ENCODE measurements at regions not wholly inside any gene's neighbourhood (a gene's known extent, or its start where the extent isn't known, plus 50 kb on each side); places are given as distances from the start of the nearest gene placed in this dataset.

GRCh38 chr11:106379265-106379664, 301.8 kb downstream of the AASDHPPT start:
- no peaks in the 10 kb centered on the region for H3K4me1 ChIP-seq (ENCODE audit: control insufficient read depth, extremely low read depth, insufficient read depth, low read length)
- ChIA-PET POLR2A (no interaction called here), CTCF (no interaction called here)
- no peaks in the 10 kb centered on the region for H3K27me3 ChIP-seq (ENCODE audit: control insufficient read depth in 2 of 2, insufficient read depth in 2 of 2, low read length in 2 of 2)
- TF ChIP-seq JUN (IDR thresholded peaks at IDR 0.05; ENCODE audit: borderline replicate concordance, insufficient read depth, insufficient read length, low read depth) (no peak), POLR2A (IDR thresholded peaks at IDR 0.05; ENCODE audit: low read depth, low read length) (no peak), MYC (IDR thresholded peaks at IDR 0.05; ENCODE audit: low read depth, low read length) (no peak)
- H3K9ac ChIP-seq (replicated peaks; ENCODE audit: extremely low read depth, insufficient read depth, low read length) = no peak overlapping the region
- FAIRE-seq = no peak
- no peaks in the 10 kb centered on the region for H3K79me2 ChIP-seq (ENCODE audit: control insufficient read depth, insufficient read depth, low read length)
- no peak overlapping the region for H3K4me3 ChIP-seq (replicated peaks in 1 of 3; ENCODE audit: insufficient read depth in 1 of 3, low read depth in 1 of 3, low read length in 3 of 3)
- intact Hi-C loops (cut with micrococcal nuclease) = no loop called here
- no peaks in the 10 kb centered on the region for H3K9me3 ChIP-seq (replicated peaks; ENCODE audit: control insufficient read depth, insufficient read depth, low read length)
- H4K20me1 ChIP-seq (replicated peaks; ENCODE audit: control insufficient read depth, extremely low read depth, insufficient read depth, low read length) = no peaks in the 10 kb centered on the region
- H3K36me3 ChIP-seq (ENCODE audit: control insufficient read depth in 2 of 2, extremely low read depth in 1 of 2, insufficient read depth in 2 of 2, low read length in 2 of 2) = no peaks in the 10 kb centered on the region
- H3K9me1 ChIP-seq (replicated peaks; ENCODE audit: control insufficient read depth, extremely low read depth, insufficient read depth, low read length) = no peaks in the 10 kb centered on the region
- no peak overlapping the region for H3K4me2 ChIP-seq (ENCODE audit: insufficient read depth, low read length)
- no peak overlapping the region for H2AFZ ChIP-seq (ENCODE audit: low read depth, low read length)
- no peak for DNase-seq (ENCODE audit: low read depth, low spot score)
- BruUV-seq (replicated peaks) = no TSS peak
- no peak overlapping the region for H3K27ac ChIP-seq (ENCODE audit: insufficient read depth, low read depth, low read length)
- dilution Hi-C loops (cut with MboI; ENCODE audit: extremely low pct_ligation_motif_present, low sequenced_read_pairs) = no loop called here

- Histone ChIP-seq H3K36me3 (ENCODE audit: control insufficient read depth in 2 of 2, extremely low read depth in 1 of 2, insufficient read depth in 2 of 2, low read length in 2 of 2) (no peaks in the 10 kb centered on the region), H3K9ac (replicated peaks; ENCODE audit: extremely low read depth, insufficient read depth, low read length) (no peak overlapping the region), H3K9me1 (replicated peaks; ENCODE audit: control insufficient read depth, extremely low read depth, insufficient read depth, low read length) (no peaks in the 10 kb centered on the region), H3K27ac (ENCODE audit: insufficient read depth, low read depth, low read length) (no peak overlapping the region), H3K27me3 (ENCODE audit: control insufficient read depth in 2 of 2, insufficient read depth in 2 of 2, low read length in 2 of 2) (no peaks in the 10 kb centered on the region), H3K9me3 (replicated peaks; ENCODE audit: control insufficient read depth, insufficient read depth, low read length) (no peaks in the 10 kb centered on the region), H3K4me2 (ENCODE audit: insufficient read depth, low read length) (no peak overlapping the region), H3K4me3 (replicated peaks in 1 of 3; ENCODE audit: insufficient read depth in 1 of 3, low read depth in 1 of 3, low read length in 3 of 3) (no peak overlapping the region), H3K4me1 (ENCODE audit: control insufficient read depth, extremely low read depth, insufficient read depth, low read length) (no peaks in the 10 kb centered on the region), H2AFZ (ENCODE audit: low read depth, low read length) (no peak overlapping the region), H3K79me2 (ENCODE audit: control insufficient read depth, insufficient read depth, low read length) (no peaks in the 10 kb centered on the region), H4K20me1 (replicated peaks; ENCODE audit: control insufficient read depth, extremely low read depth, insufficient read depth, low read length) (no peaks in the 10 kb centered on the region)
- POLR2A ChIA-PET = no interaction called here
- FAIRE-seq (no peak), DNase-seq (ENCODE audit: low read depth, low spot score) (no peak)
- CTCF ChIA-PET = no interaction called here
- intact Hi-C loops (cut with micrococcal nuclease) = no loop called here
- TF ChIP-seq POLR2AphosphoS5 (IDR thresholded peaks at IDR 0.05; ENCODE audit: insufficient read depth, low read depth, low read length) (no peak), CTCF (IDR thresholded peaks at IDR 0.05; ENCODE audit: extremely low read depth in 1 of 2, insufficient read depth in 1 of 2, low read depth in 1 of 2, low read length in 2 of 2) (no peak), EZH2 (IDR thresholded peaks at IDR 0.05; ENCODE audit: borderline replicate concordance, low read depth, low read length, severe bottlenecking) (no peak), JUN (IDR thresholded peaks at IDR 0.05; ENCODE audit: borderline replicate concordance, insufficient read depth, insufficient read length, low read depth) (no peak), POLR2A (IDR thresholded peaks at IDR 0.05; ENCODE audit: low read depth, low read length) (no peak), GATA2 (IDR thresholded peaks at IDR 0.05; ENCODE audit: insufficient read depth, insufficient read length, low read depth, low read length) (no peak), MAX (IDR thresholded peaks at IDR 0.05; ENCODE audit: insufficient read depth, insufficient read length) (no peak), MYC (IDR thresholded peaks at IDR 0.05; ENCODE audit: low read depth, low read length) (no peak)
- BruUV-seq (replicated peaks) = no TSS peak
- dilution Hi-C loops (cut with MboI; ENCODE audit: extremely low pct_ligation_motif_present, low sequenced_read_pairs) = no loop called here
These were observed 302.2 kb downstream of the AASDHPPT start for GRCh38 chr11:106379712-106380111.

All from endothelial cell of umbilical vein (primary cell).